ENCODE measurements at regions not wholly inside any gene's neighbourhood (a gene's known extent, or its start where the extent isn't known, plus 50 kb on each side); places are given as distances from the start of the nearest gene placed in this dataset.

DNA sequence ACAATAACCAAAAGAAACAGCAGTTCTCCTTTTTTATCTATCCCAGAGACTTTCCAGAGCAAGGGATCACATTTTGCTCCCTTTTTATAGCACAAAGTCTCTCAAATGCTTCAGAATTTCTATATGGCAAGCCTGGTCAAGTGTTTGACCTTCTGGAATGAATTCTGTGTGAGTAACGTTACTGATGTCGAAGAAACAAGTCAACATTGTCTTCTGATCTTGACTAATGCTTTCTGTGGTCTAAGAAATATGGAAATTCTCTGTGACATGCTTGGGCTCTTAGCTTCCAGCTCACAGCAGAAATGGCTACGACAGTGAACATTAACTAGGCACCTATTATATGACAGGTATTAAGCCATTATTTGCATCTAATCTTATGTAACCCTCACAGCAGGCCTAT, 411.7 kb downstream of the CADM1 start:
- no peaks in the 10 kb centered on the region for H3K79me2 ChIP-seq (ENCODE audit: insufficient read depth, low read length)
- no peaks in the 10 kb centered on the region for H3K36me3 ChIP-seq (ENCODE audit: control insufficient read depth in 1 of 2, insufficient read depth in 2 of 2, low read length in 2 of 2)
- no TSS peak for BruUV-seq (replicated peaks)
- no peaks in the 10 kb centered on the region for H3K9me2 ChIP-seq (ENCODE audit: insufficient read depth)
- TF ChIP-seq SP1 (IDR thresholded peaks at IDR 0.05; ENCODE audit: low read depth) (no peak), POLR2A (IDR thresholded peaks at IDR 0.05; ENCODE audit: borderline replicate concordance, extremely low read depth, insufficient read depth, insufficient read length) (no peak), ZFX (IDR thresholded peaks at IDR 0.05) (no peak), YY1 (IDR thresholded peaks at IDR 0.05; ENCODE audit: extremely low read depth, insufficient replicate concordance, low read depth, low read length) (no peak), CBX3 (IDR thresholded peaks at IDR 0.05; ENCODE audit: low read depth) (no peak), FOSL1 (IDR thresholded peaks at IDR 0.05; ENCODE audit: low read depth) (no peak), CEBPB (IDR thresholded peaks at IDR 0.05; ENCODE audit: low read depth) (no peak), TCF7L2 (IDR thresholded peaks at IDR 0.05; ENCODE audit: borderline replicate concordance, extremely low read depth, insufficient read depth, insufficient read length) (no peak), EZH2phosphoT487 (IDR thresholded peaks at IDR 0.05; ENCODE audit: borderline replicate concordance) (no peak), RAD21 (IDR thresholded peaks at IDR 0.05; ENCODE audit: low read depth) (no peak), ZNF274 (IDR thresholded peaks at IDR 0.05; ENCODE audit: low read depth, low read length) (no peak), EZH2 (IDR thresholded peaks at IDR 0.05) (no peak)
- TF ChIP-seq, protein P1, sequence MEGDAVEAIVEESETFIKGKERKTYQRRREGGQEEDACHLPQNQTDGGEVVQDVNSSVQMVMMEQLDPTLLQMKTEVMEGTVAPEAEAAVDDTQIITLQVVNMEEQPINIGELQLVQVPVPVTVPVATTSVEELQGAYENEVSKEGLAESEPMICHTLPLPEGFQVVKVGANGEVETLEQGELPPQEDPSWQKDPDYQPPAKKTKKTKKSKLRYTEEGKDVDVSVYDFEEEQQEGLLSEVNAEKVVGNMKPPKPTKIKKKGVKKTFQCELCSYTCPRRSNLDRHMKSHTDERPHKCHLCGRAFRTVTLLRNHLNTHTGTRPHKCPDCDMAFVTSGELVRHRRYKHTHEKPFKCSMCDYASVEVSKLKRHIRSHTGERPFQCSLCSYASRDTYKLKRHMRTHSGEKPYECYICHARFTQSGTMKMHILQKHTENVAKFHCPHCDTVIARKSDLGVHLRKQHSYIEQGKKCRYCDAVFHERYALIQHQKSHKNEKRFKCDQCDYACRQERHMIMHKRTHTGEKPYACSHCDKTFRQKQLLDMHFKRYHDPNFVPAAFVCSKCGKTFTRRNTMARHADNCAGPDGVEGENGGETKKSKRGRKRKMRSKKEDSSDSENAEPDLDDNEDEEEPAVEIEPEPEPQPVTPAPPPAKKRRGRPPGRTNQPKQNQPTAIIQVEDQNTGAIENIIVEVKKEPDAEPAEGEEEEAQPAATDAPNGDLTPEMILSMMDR (IDR thresholded peaks at IDR 0.05 in 2 of 3, conservative IDR thresholded peaks at IDR 0.05 in 1 of 3; ENCODE audit: borderline replicate concordance in 1 of 3, insufficient read depth in 1 of 3, low read depth in 2 of 3, low read length in 2 of 3): no peak
- TF ChIP-seq, protein P2, sequence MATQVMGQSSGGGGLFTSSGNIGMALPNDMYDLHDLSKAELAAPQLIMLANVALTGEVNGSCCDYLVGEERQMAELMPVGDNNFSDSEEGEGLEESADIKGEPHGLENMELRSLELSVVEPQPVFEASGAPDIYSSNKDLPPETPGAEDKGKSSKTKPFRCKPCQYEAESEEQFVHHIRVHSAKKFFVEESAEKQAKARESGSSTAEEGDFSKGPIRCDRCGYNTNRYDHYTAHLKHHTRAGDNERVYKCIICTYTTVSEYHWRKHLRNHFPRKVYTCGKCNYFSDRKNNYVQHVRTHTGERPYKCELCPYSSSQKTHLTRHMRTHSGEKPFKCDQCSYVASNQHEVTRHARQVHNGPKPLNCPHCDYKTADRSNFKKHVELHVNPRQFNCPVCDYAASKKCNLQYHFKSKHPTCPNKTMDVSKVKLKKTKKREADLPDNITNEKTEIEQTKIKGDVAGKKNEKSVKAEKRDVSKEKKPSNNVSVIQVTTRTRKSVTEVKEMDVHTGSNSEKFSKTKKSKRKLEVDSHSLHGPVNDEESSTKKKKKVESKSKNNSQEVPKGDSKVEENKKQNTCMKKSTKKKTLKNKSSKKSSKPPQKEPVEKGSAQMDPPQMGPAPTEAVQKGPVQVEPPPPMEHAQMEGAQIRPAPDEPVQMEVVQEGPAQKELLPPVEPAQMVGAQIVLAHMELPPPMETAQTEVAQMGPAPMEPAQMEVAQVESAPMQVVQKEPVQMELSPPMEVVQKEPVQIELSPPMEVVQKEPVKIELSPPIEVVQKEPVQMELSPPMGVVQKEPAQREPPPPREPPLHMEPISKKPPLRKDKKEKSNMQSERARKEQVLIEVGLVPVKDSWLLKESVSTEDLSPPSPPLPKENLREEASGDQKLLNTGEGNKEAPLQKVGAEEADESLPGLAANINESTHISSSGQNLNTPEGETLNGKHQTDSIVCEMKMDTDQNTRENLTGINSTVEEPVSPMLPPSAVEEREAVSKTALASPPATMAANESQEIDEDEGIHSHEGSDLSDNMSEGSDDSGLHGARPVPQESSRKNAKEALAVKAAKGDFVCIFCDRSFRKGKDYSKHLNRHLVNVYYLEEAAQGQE (IDR thresholded peaks at IDR 0.05; ENCODE audit: low read depth): no peak
- TF ChIP-seq, protein P3, sequence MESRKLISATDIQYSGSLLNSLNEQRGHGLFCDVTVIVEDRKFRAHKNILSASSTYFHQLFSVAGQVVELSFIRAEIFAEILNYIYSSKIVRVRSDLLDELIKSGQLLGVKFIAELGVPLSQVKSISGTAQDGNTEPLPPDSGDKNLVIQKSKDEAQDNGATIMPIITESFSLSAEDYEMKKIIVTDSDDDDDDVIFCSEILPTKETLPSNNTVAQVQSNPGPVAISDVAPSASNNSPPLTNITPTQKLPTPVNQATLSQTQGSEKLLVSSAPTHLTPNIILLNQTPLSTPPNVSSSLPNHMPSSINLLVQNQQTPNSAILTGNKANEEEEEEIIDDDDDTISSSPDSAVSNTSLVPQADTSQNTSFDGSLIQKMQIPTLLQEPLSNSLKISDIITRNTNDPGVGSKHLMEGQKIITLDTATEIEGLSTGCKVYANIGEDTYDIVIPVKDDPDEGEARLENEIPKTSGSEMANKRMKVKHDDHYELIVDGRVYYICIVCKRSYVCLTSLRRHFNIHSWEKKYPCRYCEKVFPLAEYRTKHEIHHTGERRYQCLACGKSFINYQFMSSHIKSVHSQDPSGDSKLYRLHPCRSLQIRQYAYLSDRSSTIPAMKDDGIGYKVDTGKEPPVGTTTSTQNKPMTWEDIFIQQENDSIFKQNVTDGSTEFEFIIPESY (IDR thresholded peaks at IDR 0.05; ENCODE audit: extremely low read depth, insufficient replicate concordance, low read length): no peak
- TF ChIP-seq, protein P4, sequence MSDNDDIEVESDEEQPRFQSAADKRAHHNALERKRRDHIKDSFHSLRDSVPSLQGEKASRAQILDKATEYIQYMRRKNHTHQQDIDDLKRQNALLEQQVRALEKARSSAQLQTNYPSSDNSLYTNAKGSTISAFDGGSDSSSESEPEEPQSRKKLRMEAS (IDR thresholded peaks at IDR 0.05): no peak
- no peaks in the 10 kb centered on the region for H3K27me3 ChIP-seq (ENCODE audit: insufficient read depth, low read length)
- no peaks in the 10 kb centered on the region for H3K4me1 ChIP-seq (ENCODE audit: control insufficient read depth in 1 of 2, insufficient read depth in 2 of 2, low read length in 2 of 2)
- H3K27ac ChIP-seq (ENCODE audit: low read depth, low read length): no peak overlapping the region
- no peaks in the 10 kb centered on the region for H4K20me1 ChIP-seq (ENCODE audit: insufficient read depth)
- H3K4me3 ChIP-seq (replicated peaks in 1 of 2; ENCODE audit: low read depth in 1 of 2, low read length in 2 of 2): no peak overlapping the region
- H3K4me2 ChIP-seq (ENCODE audit: low read length): no peak overlapping the region
- POLR2A ChIA-PET: no interaction called here
- intact Hi-C loops (cut with micrococcal nuclease): no loop called here
- peaks cover 5 to 10% of the 10 kb centered on the region in 2 experiments; a peak in 2 of 4 replicates for H3K9me3 ChIP-seq (ENCODE audit: control insufficient read depth in 1 of 2, insufficient read depth in 1 of 2, low read depth in 1 of 2, low read length in 2 of 2)
- no peak overlapping the region for H2AFZ ChIP-seq (ENCODE audit: low read depth, low read length, poor library complexity, severe bottlenecking)
- CTCF ChIA-PET: no interaction called here
- DNase-seq (ENCODE audit: low read depth, low spot score): no peak
- RAD21 ChIA-PET (ENCODE audit: low non-redundant PET in 1 of 2, low total read pairs in 2 of 2, uncharacterized antibody in 2 of 2, unreplicated experiment in 2 of 2): no interaction called here
- no peak overlapping the region for H3K9ac ChIP-seq (ENCODE audit: low read length)
- ATAC-seq: no peak

All from HCT116 (cell line).